CD4-positive, alpha-beta T cell (primary cell): ENCODE measurements at regions not wholly inside any gene's neighbourhood (a gene's known extent, or its start where the extent isn't known, plus 50 kb on each side); places are given as distances from the start of the nearest gene placed in this dataset.

Source experiments
- ATAC-seq: fragments of 200-7000 bp; cut with Tn5 transposase; one replicate; pipeline ENCODE4 v1.10.0; 2022; ENCODE audit warnings: mild to moderate bottlenecking; ENCODE audit not compliant: poor library complexity
- CTCF ChIA-PET: fragments of 350-600 bp; sonication (Branson Sonifier 250); formaldehyde crosslinking; loops from one replicate; lab custom pipeline; 2021; ENCODE audit warnings: antibody characterized with exemption, inconsistent platforms; lab: Charles Lee
- POLR2A ChIA-PET: fragments of 350-600 bp; sonication (Branson Sonifier 250); formaldehyde crosslinking; loops from one replicate; lab custom pipeline; 2021; ENCODE audit warnings: antibody characterized with exemption, inconsistent platforms; lab: Charles Lee
- DNase-seq, 14 experiments: peaks; one replicate each; pipeline ENCODE4 v3.0.0-alpha.2; 2013 to 2020; ENCODE audit warnings: mixed read lengths in 2 of 14
- H3K27ac ChIP-seq, 2 donors: one replicate each; pipeline versions ENCODE4 v1.5.1 to v1.7.0; 2013; ENCODE audit warnings: low read length in 2 of 2, low read depth in 1 of 2, mild to moderate bottlenecking in 1 of 2
- H3K27me3 ChIP-seq, 2 experiments: 1 replicate in 1 of 2; 2 replicates in 1 of 2; pipeline versions ENCODE4 v1.6.1 to v1.7.0; 2013; ENCODE audit warnings: low read length in 2 of 2, control low read depth in 1 of 2, mild to moderate bottlenecking in 1 of 2, moderate library complexity in 1 of 2; ENCODE audit not compliant: insufficient read depth in 2 of 2, control insufficient read depth in 1 of 2
- H3K36me3 ChIP-seq: one replicate; pipeline ENCODE4 v1.6.1; 2013; ENCODE audit warnings: low read length, control low read depth; ENCODE audit not compliant: insufficient read depth
- H3K4me1 ChIP-seq: one replicate; pipeline ENCODE4 v1.6.1; 2013; ENCODE audit warnings: low read length, control low read depth; ENCODE audit not compliant: insufficient read depth
- H3K4me3 ChIP-seq: one replicate; pipeline ENCODE4 v1.5.1; 2013; ENCODE audit warnings: mild to moderate bottlenecking, low read length, moderate library complexity
- H3K9me3 ChIP-seq, 2 experiments: 1 replicate in 1 of 2; 2 replicates in 1 of 2; pipeline versions ENCODE4 v1.6.1 to v1.7.0; 2013; ENCODE audit warnings: low read length in 2 of 2, mild to moderate bottlenecking in 2 of 2, control low read depth in 1 of 2, moderate library complexity in 1 of 2; ENCODE audit not compliant: control insufficient read depth in 1 of 2, insufficient read depth in 1 of 2
- H3K27ac Mint-ChIP-seq: one replicate; pipeline ENCODE4 v1.8.0; 2020; ENCODE audit warnings: mixed read lengths
- H3K27me3 Mint-ChIP-seq: one replicate; pipeline ENCODE4 v1.8.0; 2021; ENCODE audit warnings: mixed read lengths
- H3K36me3 Mint-ChIP-seq: one replicate; pipeline ENCODE4 v1.8.0; 2021; ENCODE audit warnings: low read depth, mixed read lengths
- H3K4me1 Mint-ChIP-seq: one replicate; pipeline ENCODE4 v1.8.0; 2021; ENCODE audit warnings: low read depth, mixed read lengths
- H3K4me3 Mint-ChIP-seq: one replicate; pipeline ENCODE4 v1.8.0; 2020; ENCODE audit warnings: mild to moderate bottlenecking, mixed read lengths
- H3K9me3 Mint-ChIP-seq: one replicate; pipeline ENCODE4 v1.8.0; 2020; ENCODE audit warnings: mixed read lengths
- intact Hi-C, 2 experiments: fragments of 100-400 bp; cut with DNase I in 1 of 2; cut with micrococcal nuclease in 1 of 2; formaldehyde crosslinking; loops; one replicate each; pipeline versions ENCODE4 v1.15.1 to v1.9.0; 2023 to 2025; cut with DNase I, micrococcal nuclease
- TF ChIP-seq, protein P1 (sequence below): fragments of 200-600 bp; IDR thresholded peaks from one replicate; pipeline ENCODE4 v1.8.0; 2022; ENCODE audit warnings: antibody characterized with exemption, mild to moderate bottlenecking

DNA sequence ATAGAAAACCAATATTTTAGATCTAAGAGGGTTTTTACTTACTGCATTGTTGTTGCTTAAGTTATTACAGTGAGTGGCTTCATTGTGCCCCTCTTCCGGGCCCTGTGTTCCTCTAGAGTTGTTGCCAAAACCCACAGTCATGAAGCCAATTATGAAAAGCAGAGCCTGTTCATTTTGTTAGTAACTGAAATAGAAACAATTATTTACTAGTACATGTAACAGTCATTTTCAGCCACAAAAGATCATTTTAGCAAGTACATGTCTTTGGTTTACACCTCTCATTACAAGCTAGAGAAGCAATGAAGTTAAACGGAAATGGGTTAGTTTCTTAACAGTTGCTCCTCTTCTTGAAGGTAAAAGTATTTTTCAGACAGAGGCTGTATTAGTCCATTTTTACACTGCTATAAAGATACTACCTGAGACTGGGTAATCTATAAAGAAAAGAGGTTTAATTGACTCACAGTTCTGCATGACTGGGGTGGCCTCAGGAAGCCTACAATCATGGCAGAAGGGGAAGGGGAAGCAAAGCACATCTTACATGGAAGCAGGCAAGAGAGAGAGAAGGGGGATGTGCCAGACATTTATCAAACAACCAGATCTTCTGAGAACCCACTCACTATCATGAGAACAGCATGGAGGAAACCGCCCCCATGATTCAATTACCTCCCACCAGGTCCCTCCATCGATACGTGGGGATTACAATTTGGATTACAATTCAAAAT is 380.5 kb downstream of the SFMBT2 start:
- peaks cover 10% of the 10 kb centered on the region for H3K4me1 Mint-ChIP-seq
- Histone ChIP-seq H3K4me3 (no peak overlapping the region), H3K9me3 (no peaks in the 10 kb centered on the region), H3K27ac (no peak overlapping the region), H3K36me3 (no peaks in the 10 kb centered on the region), H3K27me3 (no peaks in the 10 kb centered on the region), H3K4me1 (peaks cover 17% of the 10 kb centered on the region)
- intact Hi-C loops = no loop called here
- H3K36me3 Mint-ChIP-seq = no peaks in the 10 kb centered on the region
- no peak overlapping the region for H3K27ac Mint-ChIP-seq
- CTCF ChIA-PET = no interaction called here
- ATAC-seq = no peak
- H3K27me3 Mint-ChIP-seq = no peaks in the 10 kb centered on the region
- no peak overlapping the region for H3K4me3 Mint-ChIP-seq
- DNase-seq = peak in 1 of 14 experiments; percentile 75
- no peaks in the 10 kb centered on the region for H3K9me3 Mint-ChIP-seq
- TF ChIP-seq, protein P1, sequence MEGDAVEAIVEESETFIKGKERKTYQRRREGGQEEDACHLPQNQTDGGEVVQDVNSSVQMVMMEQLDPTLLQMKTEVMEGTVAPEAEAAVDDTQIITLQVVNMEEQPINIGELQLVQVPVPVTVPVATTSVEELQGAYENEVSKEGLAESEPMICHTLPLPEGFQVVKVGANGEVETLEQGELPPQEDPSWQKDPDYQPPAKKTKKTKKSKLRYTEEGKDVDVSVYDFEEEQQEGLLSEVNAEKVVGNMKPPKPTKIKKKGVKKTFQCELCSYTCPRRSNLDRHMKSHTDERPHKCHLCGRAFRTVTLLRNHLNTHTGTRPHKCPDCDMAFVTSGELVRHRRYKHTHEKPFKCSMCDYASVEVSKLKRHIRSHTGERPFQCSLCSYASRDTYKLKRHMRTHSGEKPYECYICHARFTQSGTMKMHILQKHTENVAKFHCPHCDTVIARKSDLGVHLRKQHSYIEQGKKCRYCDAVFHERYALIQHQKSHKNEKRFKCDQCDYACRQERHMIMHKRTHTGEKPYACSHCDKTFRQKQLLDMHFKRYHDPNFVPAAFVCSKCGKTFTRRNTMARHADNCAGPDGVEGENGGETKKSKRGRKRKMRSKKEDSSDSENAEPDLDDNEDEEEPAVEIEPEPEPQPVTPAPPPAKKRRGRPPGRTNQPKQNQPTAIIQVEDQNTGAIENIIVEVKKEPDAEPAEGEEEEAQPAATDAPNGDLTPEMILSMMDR = no peak
- POLR2A ChIA-PET = no interaction called here

DNA sequence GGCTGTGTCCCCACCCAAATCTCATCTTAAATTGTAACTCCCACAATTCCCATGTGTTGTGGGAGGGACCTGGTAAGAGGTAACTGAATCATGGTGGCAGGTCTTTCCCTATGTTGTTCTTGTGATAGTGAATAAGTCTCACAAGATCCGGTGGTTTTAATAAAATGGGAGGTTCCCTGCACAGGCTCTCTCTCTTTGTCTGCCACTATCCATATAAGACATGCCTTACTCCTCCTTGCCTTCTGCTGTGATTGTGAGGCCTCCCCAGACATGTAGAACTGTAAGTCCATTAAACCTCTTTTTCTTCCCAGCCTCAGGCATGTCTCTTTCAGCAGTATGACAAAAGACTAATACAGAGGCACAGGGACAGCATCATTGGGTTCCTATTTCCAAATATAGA is 381.2 kb downstream of the SFMBT2 start:
- intact Hi-C loops = no loop called here
- TF ChIP-seq, protein P1 = no peak
- DNase-seq (no peak), ATAC-seq (no peak)
- Histone ChIP-seq H3K27me3 (no peaks in the 10 kb centered on the region), H3K4me1 (peaks cover 12% of the 10 kb centered on the region), H3K36me3 (no peaks in the 10 kb centered on the region), H3K27ac (no peak overlapping the region), H3K4me3 (no peak overlapping the region), H3K9me3 (no peaks in the 10 kb centered on the region)
- ChIA-PET POLR2A (no interaction called here), CTCF (interaction anchor here (0.7 kb wide), 1 partner anchor 126 kb away, joined by 3 read pairs; no protein-coding TSS in a partner anchor)
- H3K9me3 Mint-ChIP-seq = no peaks in the 10 kb centered on the region
- no peaks in the 10 kb centered on the region for H3K36me3 Mint-ChIP-seq
- H3K4me1 Mint-ChIP-seq = peaks cover 3% of the 10 kb centered on the region
- H3K27ac Mint-ChIP-seq = no peak overlapping the region
- H3K4me3 Mint-ChIP-seq = no peak overlapping the region
- no peaks in the 10 kb centered on the region for H3K27me3 Mint-ChIP-seq

DNA sequence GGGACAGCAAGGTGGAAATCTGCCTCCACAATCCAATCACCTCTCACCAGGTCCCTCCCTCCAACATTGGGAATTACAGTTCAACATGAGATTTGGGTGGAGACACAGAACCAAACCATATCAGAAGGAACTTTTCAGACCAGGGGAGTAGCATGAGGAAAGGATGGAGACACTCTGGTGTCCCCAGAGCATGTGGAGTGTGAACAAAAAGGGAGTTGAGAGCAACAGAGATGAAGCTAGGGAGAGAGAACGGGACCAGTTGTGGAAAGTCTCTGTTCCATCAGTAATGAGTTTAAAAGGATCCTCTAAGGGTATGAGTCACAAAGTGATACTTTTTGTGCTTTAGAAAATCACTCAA is 382.0 kb downstream of the SFMBT2 start:
- Histone ChIP-seq H3K36me3 (no peaks in the 10 kb centered on the region), H3K4me1 (peaks cover 12% of the 10 kb centered on the region), H3K27ac (no peak overlapping the region), H3K27me3 (no peaks in the 10 kb centered on the region), H3K9me3 (no peaks in the 10 kb centered on the region), H3K4me3 (no peak overlapping the region)
- no peaks in the 10 kb centered on the region for H3K27me3 Mint-ChIP-seq
- POLR2A ChIA-PET = interaction anchor here (1.3 kb wide), 1 partner anchor 8 kb away, joined by 3 read pairs; no protein-coding TSS in a partner anchor
- intact Hi-C loops = no loop called here
- ATAC-seq (no peak), DNase-seq (no peak)
- TF ChIP-seq, protein P1 = no peak
- no peaks in the 10 kb centered on the region for H3K9me3 Mint-ChIP-seq
- H3K4me3 Mint-ChIP-seq = no peak overlapping the region
- H3K4me1 Mint-ChIP-seq = no peaks in the 10 kb centered on the region
- no peak overlapping the region for H3K27ac Mint-ChIP-seq
- CTCF ChIA-PET = interaction anchor here (0.7 kb wide), 1 partner anchor 126 kb away, joined by 3 read pairs; no protein-coding TSS in a partner anchor
- H3K36me3 Mint-ChIP-seq = no peaks in the 10 kb centered on the region
